ENCODE measurements at regions not wholly inside any gene's neighbourhood (a gene's known extent, or its start where the extent isn't known, plus 50 kb on each side); places are given as distances from the start of the nearest gene placed in this dataset.

DNA sequence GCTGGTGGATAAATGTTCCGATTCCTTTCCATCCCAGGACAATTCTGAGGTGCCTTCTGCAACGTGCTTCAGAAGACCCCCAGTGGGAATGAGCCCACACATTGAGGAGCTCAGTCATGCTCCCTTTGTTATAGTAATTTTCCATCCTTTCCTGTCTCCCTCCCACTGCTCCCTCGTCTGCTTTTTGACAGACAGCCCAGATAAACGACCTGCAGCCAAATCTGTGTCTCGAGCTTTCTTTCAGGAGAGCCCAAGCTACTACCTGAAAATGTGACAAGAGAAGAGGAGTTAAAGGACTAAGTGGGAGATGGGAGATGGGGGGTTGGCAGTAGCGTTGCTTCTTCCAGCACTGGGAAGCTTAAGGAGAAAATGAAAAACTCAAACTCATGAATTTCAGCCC, 65.9 kb upstream of the LRRN2 start:
- no peak overlapping the region for H3K4me3 ChIP-seq (ENCODE audit: low read length in 2 of 2)
- no peaks in the 10 kb centered on the region for H3K27me3 ChIP-seq (ENCODE audit: insufficient read depth, low read length)
- H3K9me3 Mint-ChIP-seq: no peaks in the 10 kb centered on the region
- no peaks in the 10 kb centered on the region for H3K36me3 Mint-ChIP-seq
- H3K27me3 Mint-ChIP-seq: peaks cover 4 to 6% of the 10 kb centered on the region in 2 donors
- H3K4me1 Mint-ChIP-seq: no peaks in the 10 kb centered on the region
- POLR2A ChIA-PET (ENCODE audit: partially characterized antibody): no interaction called here
- no peaks in the 10 kb centered on the region for H3K36me3 ChIP-seq (ENCODE audit: insufficient read depth, low read length)
- no peak overlapping the region for H3K4me3 Mint-ChIP-seq
- H3K27ac ChIP-seq (ENCODE audit: low read depth, low read length): no peak overlapping the region
- CTCF ChIA-PET (ENCODE audit: partially characterized antibody): interaction anchor here (1.3 to 2.5 kb wide), 4 partner anchors 8 to 56 kb away, joined by 3 to 15 read pairs (median 6); no protein-coding TSS in a partner anchor
- intact Hi-C loops (cut with micrococcal nuclease): no loop called here
- DNase-seq: no peak
- no peak overlapping the region for H3K27ac Mint-ChIP-seq
- no peaks in the 10 kb centered on the region for H3K4me1 ChIP-seq (ENCODE audit: insufficient read depth, low read length)
- no peaks in the 10 kb centered on the region for H3K9me3 ChIP-seq (ENCODE audit: control insufficient read depth in 1 of 2, low read length in 2 of 2)

DNA sequence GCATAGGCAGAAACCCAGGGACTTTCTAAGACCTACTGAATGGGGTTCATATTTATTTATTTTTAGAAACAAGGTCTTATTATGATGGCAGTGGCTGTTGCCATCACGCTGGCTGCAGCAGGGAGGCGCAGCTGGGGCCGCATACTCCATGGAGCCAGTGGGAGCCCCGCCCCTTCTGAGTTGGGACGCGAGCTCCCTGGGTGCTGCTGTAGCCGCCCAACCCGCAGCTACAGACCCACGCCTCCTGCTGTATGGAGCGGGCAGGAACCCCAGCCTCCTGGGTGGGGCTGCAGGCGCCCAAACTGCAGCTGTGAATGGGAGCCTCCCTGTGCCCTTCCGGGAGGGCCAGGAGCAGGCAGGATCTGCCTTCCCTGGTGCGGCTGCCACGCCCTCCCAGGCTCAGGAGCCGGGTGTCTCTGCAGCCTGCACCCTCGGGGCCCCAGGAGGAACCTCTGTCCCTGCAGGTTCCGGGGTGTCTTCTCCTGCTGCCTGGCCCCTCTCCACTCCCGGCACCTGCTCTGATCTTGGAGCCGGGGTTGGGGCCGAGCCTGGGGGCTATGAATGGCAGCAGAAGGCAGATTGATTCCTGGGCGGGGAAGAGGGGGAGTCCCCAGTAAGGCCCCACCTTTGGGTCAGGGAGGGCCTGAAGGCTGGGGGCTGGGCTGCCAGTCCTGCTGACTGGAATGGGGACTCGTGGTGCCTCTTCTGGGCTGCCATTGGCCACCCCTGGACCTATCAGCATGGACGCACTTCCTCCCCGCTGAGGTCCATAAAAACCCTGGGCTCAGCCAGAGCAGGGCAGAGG, 66.5 kb upstream of the LRRN2 start:
- no peaks in the 10 kb centered on the region for H3K27me3 ChIP-seq (ENCODE audit: insufficient read depth, low read length)
- POLR2A ChIA-PET (ENCODE audit: partially characterized antibody): no interaction called here
- Mint-ChIP-seq H3K4me3 (no peak overlapping the region), H3K36me3 (no peaks in the 10 kb centered on the region), H3K27me3 (peaks cover 4 to 6% of the 10 kb centered on the region in 2 donors), H3K9me3 (no peaks in the 10 kb centered on the region), H3K27ac (no peak overlapping the region), H3K4me1 (no peaks in the 10 kb centered on the region)
- DNase-seq: no peak
- no peak overlapping the region for H3K4me3 ChIP-seq (ENCODE audit: low read length in 2 of 2)
- intact Hi-C loops (cut with micrococcal nuclease): no loop called here
- no peaks in the 10 kb centered on the region for H3K9me3 ChIP-seq (ENCODE audit: control insufficient read depth in 1 of 2, low read length in 2 of 2)
- H3K27ac ChIP-seq (ENCODE audit: low read depth, low read length): no peak overlapping the region
- H3K4me1 ChIP-seq (ENCODE audit: insufficient read depth, low read length): no peaks in the 10 kb centered on the region
- CTCF ChIA-PET (ENCODE audit: partially characterized antibody): interaction anchor here (1.3 to 2.5 kb wide), 4 partner anchors 7 to 55 kb away, joined by 3 to 15 read pairs (median 6); no protein-coding TSS in a partner anchor
- no peaks in the 10 kb centered on the region for H3K36me3 ChIP-seq (ENCODE audit: insufficient read depth, low read length)

DNA sequence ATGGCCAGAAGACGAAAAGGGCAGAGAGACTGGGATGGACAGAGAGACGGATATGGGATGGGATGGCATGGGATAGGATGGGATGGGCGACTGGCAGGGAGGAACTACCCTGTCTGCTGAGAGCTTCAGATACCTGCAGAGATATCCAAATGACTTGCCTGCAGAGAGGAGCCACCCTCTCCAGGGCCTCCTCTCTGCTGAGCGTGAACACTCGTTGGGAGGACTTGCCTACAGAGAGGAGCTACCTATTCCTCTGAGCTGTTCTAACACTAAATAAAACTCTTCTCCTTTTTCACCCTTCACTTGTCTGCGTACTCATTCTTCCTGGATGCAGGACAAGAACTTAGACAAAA, 67.1 kb upstream of the LRRN2 start:
- POLR2A ChIA-PET (ENCODE audit: partially characterized antibody): no interaction called here
- H3K27ac Mint-ChIP-seq: no peak overlapping the region
- H3K36me3 Mint-ChIP-seq: no peaks in the 10 kb centered on the region
- H3K4me3 ChIP-seq (ENCODE audit: low read length in 2 of 2): no peak overlapping the region
- H3K4me1 ChIP-seq (ENCODE audit: insufficient read depth, low read length): no peaks in the 10 kb centered on the region
- DNase-seq: no peak
- H3K9me3 ChIP-seq (ENCODE audit: control insufficient read depth in 1 of 2, low read length in 2 of 2): no peaks in the 10 kb centered on the region
- H3K27ac ChIP-seq (ENCODE audit: low read depth, low read length): no peak overlapping the region
- H3K27me3 ChIP-seq (ENCODE audit: insufficient read depth, low read length): no peaks in the 10 kb centered on the region
- CTCF ChIA-PET (ENCODE audit: partially characterized antibody): interaction anchor here (1.0 to 3.1 kb wide), 2 partner anchors 11 to 15 kb away, joined by 3 to 14 read pairs; no protein-coding TSS in a partner anchor
- H3K27me3 Mint-ChIP-seq: peaks cover 4 to 6% of the 10 kb centered on the region in 2 donors
- intact Hi-C loops (cut with micrococcal nuclease): no loop called here
- H3K36me3 ChIP-seq (ENCODE audit: insufficient read depth, low read length): no peaks in the 10 kb centered on the region
- no peak overlapping the region for H3K4me3 Mint-ChIP-seq
- H3K9me3 Mint-ChIP-seq: no peaks in the 10 kb centered on the region
- no peaks in the 10 kb centered on the region for H3K4me1 Mint-ChIP-seq

DNA sequence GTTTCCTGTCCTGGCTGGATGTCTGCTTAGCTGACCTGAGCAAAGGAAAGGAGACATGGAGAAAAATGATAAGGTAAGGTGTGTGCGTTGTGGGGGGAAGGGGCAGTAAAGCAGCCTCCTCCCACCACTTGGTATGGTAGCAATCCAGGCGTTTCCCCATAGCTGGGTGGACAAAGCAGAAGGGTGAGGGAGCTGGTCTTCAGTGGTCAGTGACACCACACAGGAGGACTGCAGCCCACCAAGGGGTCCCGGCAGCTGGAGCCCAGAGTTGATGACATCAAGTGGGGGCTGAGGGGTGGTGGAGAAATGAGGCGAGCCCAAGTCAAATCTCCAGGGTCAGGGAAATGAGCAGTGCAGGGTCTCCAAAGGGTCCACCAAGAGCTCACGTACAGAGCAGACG, 69.3 kb upstream of the LRRN2 start:
- H3K9me3 ChIP-seq (ENCODE audit: control insufficient read depth in 1 of 2, low read length in 2 of 2): no peaks in the 10 kb centered on the region
- no peak for DNase-seq
- no peak overlapping the region for H3K4me3 Mint-ChIP-seq
- no peaks in the 10 kb centered on the region for H3K9me3 Mint-ChIP-seq
- ChIA-PET POLR2A (ENCODE audit: partially characterized antibody) (no interaction called here), CTCF (ENCODE audit: partially characterized antibody) (interaction anchor here (0.8 to 3.1 kb wide), 4 partner anchors 8 to 53 kb away, joined by 3 to 14 read pairs (median 8); no protein-coding TSS in a partner anchor)
- H3K4me1 Mint-ChIP-seq: no peaks in the 10 kb centered on the region
- H3K4me1 ChIP-seq (ENCODE audit: insufficient read depth, low read length): no peaks in the 10 kb centered on the region
- intact Hi-C loops (cut with micrococcal nuclease): no loop called here
- H3K27ac Mint-ChIP-seq: no peak overlapping the region
- no peaks in the 10 kb centered on the region for H3K36me3 Mint-ChIP-seq
- H3K4me3 ChIP-seq (ENCODE audit: low read length in 2 of 2): no peak overlapping the region
- no peak overlapping the region for H3K27ac ChIP-seq (ENCODE audit: low read depth, low read length)
- no peaks in the 10 kb centered on the region for H3K36me3 ChIP-seq (ENCODE audit: insufficient read depth, low read length)
- no peaks in the 10 kb centered on the region for H3K27me3 ChIP-seq (ENCODE audit: insufficient read depth, low read length)
- peaks cover 3 to 6% of the 10 kb centered on the region in 2 donors for H3K27me3 Mint-ChIP-seq

DNA sequence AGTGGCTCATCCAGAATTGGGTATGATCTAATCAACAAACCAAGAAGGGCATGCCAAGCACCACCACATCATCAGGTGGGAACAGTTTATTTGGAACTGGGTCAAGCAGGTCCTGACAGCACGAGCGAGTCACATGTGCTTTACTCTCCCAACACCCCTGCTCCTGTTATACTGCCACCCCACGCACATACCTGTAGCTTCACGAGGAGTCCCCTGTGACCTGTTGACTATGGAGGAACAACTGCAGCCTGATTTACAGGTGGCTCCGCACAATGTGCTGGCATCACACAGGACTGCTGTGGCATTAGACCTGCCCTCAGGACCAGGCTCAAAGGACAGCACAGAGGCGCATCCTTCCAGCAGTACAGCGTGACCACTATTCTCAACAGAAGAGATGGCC, 70.8 kb upstream of the LRRN2 start:
- H3K36me3 Mint-ChIP-seq: no peaks in the 10 kb centered on the region
- no peaks in the 10 kb centered on the region for H3K9me3 ChIP-seq (ENCODE audit: control insufficient read depth in 1 of 2, low read length in 2 of 2)
- no peak overlapping the region for H3K27ac ChIP-seq (ENCODE audit: low read depth, low read length)
- no peaks in the 10 kb centered on the region for H3K36me3 ChIP-seq (ENCODE audit: insufficient read depth, low read length)
- H3K4me1 ChIP-seq (ENCODE audit: insufficient read depth, low read length): no peaks in the 10 kb centered on the region
- no peaks in the 10 kb centered on the region for H3K27me3 ChIP-seq (ENCODE audit: insufficient read depth, low read length)
- CTCF ChIA-PET (ENCODE audit: partially characterized antibody): interaction anchor here (1.5 to 2.8 kb wide), 3 partner anchors 9 to 52 kb away, joined by 4 to 12 read pairs (median 5); no protein-coding TSS in a partner anchor
- no peak overlapping the region for H3K27ac Mint-ChIP-seq
- H3K4me3 Mint-ChIP-seq: no peak overlapping the region
- H3K4me1 Mint-ChIP-seq: no peaks in the 10 kb centered on the region
- DNase-seq: no peak
- intact Hi-C loops (cut with micrococcal nuclease): no loop called here
- H3K4me3 ChIP-seq (ENCODE audit: low read length in 2 of 2): no peak overlapping the region
- peaks cover 3 to 6% of the 10 kb centered on the region in 2 donors for H3K27me3 Mint-ChIP-seq
- H3K9me3 Mint-ChIP-seq: peaks cover 0 to 2% (median 0%) of the 10 kb centered on the region in 8 donors
- POLR2A ChIA-PET (ENCODE audit: partially characterized antibody): no interaction called here

DNA sequence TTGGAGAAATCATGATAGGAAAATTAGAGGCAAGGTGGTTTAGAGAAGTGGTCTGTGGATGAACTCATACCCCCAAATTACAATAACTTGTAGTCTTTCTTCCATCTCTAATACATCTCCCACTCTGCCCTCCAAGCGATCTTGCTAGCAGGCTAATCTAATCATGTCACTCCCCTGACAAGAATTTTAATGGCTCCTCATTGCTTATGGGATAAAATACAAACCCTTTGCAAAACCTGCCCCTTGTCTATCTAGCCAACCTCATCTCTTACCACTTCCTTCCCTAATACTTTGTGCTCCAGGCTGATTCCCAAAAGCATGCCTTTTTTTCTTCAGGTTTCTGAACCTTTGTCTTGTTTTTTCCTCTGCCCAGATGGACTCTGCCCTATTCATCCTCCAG, 71.3 kb upstream of the LRRN2 start:
- intact Hi-C loops (cut with micrococcal nuclease): no loop called here
- no peak for DNase-seq
- POLR2A ChIA-PET (ENCODE audit: partially characterized antibody): no interaction called here

DNA sequence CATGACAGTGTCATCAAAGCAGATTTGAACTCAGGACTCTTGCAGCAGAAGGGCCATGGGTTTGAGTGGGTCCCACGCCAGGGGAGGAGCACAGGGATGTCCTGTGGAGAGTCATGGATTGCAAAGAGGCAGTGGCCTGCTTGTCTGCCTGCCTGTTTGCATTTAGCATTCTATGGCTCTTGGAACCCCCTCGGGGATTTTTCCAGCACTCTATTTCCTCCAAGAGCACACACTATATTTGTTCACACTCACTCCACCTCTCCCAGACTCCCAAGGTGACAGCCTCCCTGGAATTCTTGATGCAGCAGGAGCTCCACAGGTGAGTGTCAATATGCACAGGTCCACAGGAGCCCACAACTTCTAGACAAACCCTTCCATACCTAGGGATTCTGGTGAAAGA, 73.1 kb upstream of the LRRN2 start:
- no peaks in the 10 kb centered on the region for H3K36me3 Mint-ChIP-seq
- peaks cover under 1 to 2% (median 2%) of the 10 kb centered on the region in 4 donors for H3K4me1 Mint-ChIP-seq
- intact Hi-C loops (cut with micrococcal nuclease): no loop called here
- no peaks in the 10 kb centered on the region for H3K27me3 ChIP-seq (ENCODE audit: insufficient read depth, low read length)
- no peak overlapping the region for H3K27ac ChIP-seq (ENCODE audit: low read depth, low read length)
- peaks cover under 1% of the 10 kb centered on the region for H3K4me1 ChIP-seq (ENCODE audit: insufficient read depth, low read length)
- H3K4me3 ChIP-seq (ENCODE audit: low read length in 2 of 2): no peak overlapping the region
- H3K27ac Mint-ChIP-seq: no peak overlapping the region
- H3K4me3 Mint-ChIP-seq: no peak overlapping the region
- no peak for DNase-seq
- peaks cover 3 to 9% of the 10 kb centered on the region in 2 donors for H3K27me3 Mint-ChIP-seq
- no peaks in the 10 kb centered on the region for H3K9me3 ChIP-seq (ENCODE audit: control insufficient read depth in 1 of 2, low read length in 2 of 2)
- no peaks in the 10 kb centered on the region for H3K36me3 ChIP-seq (ENCODE audit: insufficient read depth, low read length)
- ChIA-PET POLR2A (ENCODE audit: partially characterized antibody) (no interaction called here), CTCF (ENCODE audit: partially characterized antibody) (interaction anchor here (1.6 to 4.5 kb wide), 2 partner anchors 11 to 49 kb away, joined by 4 to 26 read pairs; no protein-coding TSS in a partner anchor)
- H3K9me3 Mint-ChIP-seq: peaks cover 0 to 3% (median 0%) of the 10 kb centered on the region in 8 donors

More for the DNA sequence above, 71.3 kb upstream of the LRRN2 start:
- CTCF ChIA-PET (ENCODE audit: partially characterized antibody): interaction anchor here (1.5 to 2.8 kb wide), 2 partner anchors 10 to 35 kb away, joined by 4 to 12 read pairs; no protein-coding TSS in a partner anchor
- Mint-ChIP-seq H3K4me1 (no peaks in the 10 kb centered on the region), H3K9me3 (peaks cover 0 to 2% (median 0%) of the 10 kb centered on the region in 8 donors), H3K27me3 (peaks cover 3 to 6% of the 10 kb centered on the region in 2 donors), H3K36me3 (no peaks in the 10 kb centered on the region), H3K27ac (no peak overlapping the region), H3K4me3 (no peak overlapping the region)
- Histone ChIP-seq H3K9me3 (ENCODE audit: control insufficient read depth in 1 of 2, low read length in 2 of 2) (no peaks in the 10 kb centered on the region), H3K27me3 (ENCODE audit: insufficient read depth, low read length) (no peaks in the 10 kb centered on the region), H3K4me1 (ENCODE audit: insufficient read depth, low read length) (no peaks in the 10 kb centered on the region), H3K4me3 (ENCODE audit: low read length in 2 of 2) (no peak overlapping the region), H3K27ac (ENCODE audit: low read depth, low read length) (no peak overlapping the region), H3K36me3 (ENCODE audit: insufficient read depth, low read length) (no peaks in the 10 kb centered on the region)

Data from CD4-positive, alpha-beta memory T cell (primary cell).